Lung (tissue), 11 donors: ENCODE measurements at regions not wholly inside any gene's neighbourhood (a gene's known extent, or its start where the extent isn't known, plus 50 kb on each side); places are given as distances from the start of the nearest gene placed in this dataset.

ENCODE experiments used
- ATAC-seq: fragments of 200-7000 bp; cut with Tn5 transposase; one replicate; pipeline ENCODE4 v1.9.1; 2020; ENCODE audit warnings: moderate number of reproducible peaks; ENCODE audit not compliant: insufficient read depth, low FRiP score
- DNase-seq, 3 donors: peaks; one replicate each; pipeline ENCODE4 v3.0.0-alpha.2; 2013 to 2017
- H3K27ac ChIP-seq, 2 donors: one replicate each; pipeline ENCODE4 v1.5.1; 2013; ENCODE audit warnings: mild to moderate bottlenecking in 2 of 2, moderate library complexity in 2 of 2, control low read depth in 1 of 2, inconsistent platforms in 1 of 2, low read depth in 1 of 2, low read length in 1 of 2
- H3K27me3 ChIP-seq, 3 donors: one replicate each; pipeline ENCODE4 v1.5.1; 2013; ENCODE audit warnings: low read length in 2 of 3; ENCODE audit not compliant: control insufficient read depth in 3 of 3, insufficient read depth in 3 of 3
- H3K36me3 ChIP-seq, 4 donors: one replicate each; pipeline ENCODE4 v1.5.1; 2013; ENCODE audit warnings: low read length in 4 of 4, mild to moderate bottlenecking in 1 of 4, moderate library complexity in 1 of 4; ENCODE audit not compliant: control insufficient read depth in 4 of 4, insufficient read depth in 4 of 4
- H3K4me1 ChIP-seq, 5 donors: one replicate each; pipeline ENCODE4 v1.5.1; 2013; ENCODE audit warnings: low read length in 5 of 5, mild to moderate bottlenecking in 2 of 5, moderate library complexity in 1 of 5; ENCODE audit not compliant: control insufficient read depth in 5 of 5, insufficient read depth in 5 of 5
- H3K4me3 ChIP-seq: one replicate; pipeline ENCODE4 v1.5.1; 2013; ENCODE audit warnings: mild to moderate bottlenecking, control low read depth, moderate library complexity
- H3K9ac ChIP-seq, 2 donors: one replicate each; pipeline ENCODE4 v1.5.1; 2013; ENCODE audit warnings: low read length in 2 of 2, control low read depth in 1 of 2; ENCODE audit not compliant: insufficient read depth in 1 of 2
- H3K9me3 ChIP-seq, 4 donors: one replicate each; pipeline ENCODE4 v1.5.1; 2013; ENCODE audit warnings: low read length in 3 of 4, mild to moderate bottlenecking in 1 of 4, moderate library complexity in 1 of 4; ENCODE audit not compliant: control insufficient read depth in 4 of 4, insufficient read depth in 3 of 4
- WGBS, 2 donors: extraction: QIAGEN DNeasy Blood & Tissue Kit; methylation state at CpG; one replicate each; pipeline ENCODE4 v1.1.7; 2013; 5-methylcytosine and 5-hydroxymethylcytosine counted together
- TF ChIP-seq, protein P1 (sequence below): IDR thresholded peaks from 2 replicates; pipeline ENCODE4 v1.5.1; 2012; ENCODE audit warnings: mild to moderate bottlenecking; ENCODE audit errors: control extremely low read depth, extremely low read depth
- donor health status: control.
- donor health status: control.
- donor health status: Bipolar disorder and iron deficiency.
- donor health status: healthy.
- donor health status: DM: yes; HTN: yes; CAD: no.

DNA sequence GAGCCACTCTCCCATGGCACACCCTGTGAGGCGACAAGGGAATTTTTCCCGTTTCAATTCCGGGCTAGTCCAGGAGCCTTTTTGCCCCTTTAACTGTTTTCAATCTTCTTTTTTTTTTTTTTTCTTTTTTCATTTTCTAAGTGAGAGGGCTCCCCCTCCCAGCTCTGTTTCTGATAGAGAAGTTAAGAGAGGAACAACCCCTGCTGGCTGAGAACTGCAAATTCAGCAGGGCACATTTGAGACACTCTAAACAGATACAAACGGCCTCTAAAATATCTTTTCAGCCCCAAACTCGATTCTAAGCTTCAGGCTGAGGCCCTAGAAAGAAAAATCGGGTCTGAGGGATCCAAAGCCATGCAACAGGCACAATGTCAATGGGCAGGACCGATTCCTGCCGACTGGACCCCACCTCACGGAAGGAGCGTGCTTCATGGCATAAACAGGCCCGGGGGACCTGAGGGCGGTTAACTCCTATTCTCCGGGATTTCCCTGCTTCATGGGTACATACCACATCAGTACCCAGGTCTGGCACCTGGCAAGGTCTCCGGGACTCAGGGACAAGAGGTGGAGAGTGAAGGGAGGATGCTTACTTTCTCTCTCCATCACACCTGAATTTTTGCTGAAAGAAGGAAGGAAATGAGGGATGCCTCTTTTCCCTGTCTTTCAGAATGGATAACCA is 627.5 kb downstream of the BUD13 start:
- no peak overlapping the region for H3K4me3 ChIP-seq
- H3K4me1 ChIP-seq: no peaks in the 10 kb centered on the region
- no peak overlapping the region for H3K9ac ChIP-seq
- no peak overlapping the region for H3K27ac ChIP-seq
- TF ChIP-seq, protein P1, sequence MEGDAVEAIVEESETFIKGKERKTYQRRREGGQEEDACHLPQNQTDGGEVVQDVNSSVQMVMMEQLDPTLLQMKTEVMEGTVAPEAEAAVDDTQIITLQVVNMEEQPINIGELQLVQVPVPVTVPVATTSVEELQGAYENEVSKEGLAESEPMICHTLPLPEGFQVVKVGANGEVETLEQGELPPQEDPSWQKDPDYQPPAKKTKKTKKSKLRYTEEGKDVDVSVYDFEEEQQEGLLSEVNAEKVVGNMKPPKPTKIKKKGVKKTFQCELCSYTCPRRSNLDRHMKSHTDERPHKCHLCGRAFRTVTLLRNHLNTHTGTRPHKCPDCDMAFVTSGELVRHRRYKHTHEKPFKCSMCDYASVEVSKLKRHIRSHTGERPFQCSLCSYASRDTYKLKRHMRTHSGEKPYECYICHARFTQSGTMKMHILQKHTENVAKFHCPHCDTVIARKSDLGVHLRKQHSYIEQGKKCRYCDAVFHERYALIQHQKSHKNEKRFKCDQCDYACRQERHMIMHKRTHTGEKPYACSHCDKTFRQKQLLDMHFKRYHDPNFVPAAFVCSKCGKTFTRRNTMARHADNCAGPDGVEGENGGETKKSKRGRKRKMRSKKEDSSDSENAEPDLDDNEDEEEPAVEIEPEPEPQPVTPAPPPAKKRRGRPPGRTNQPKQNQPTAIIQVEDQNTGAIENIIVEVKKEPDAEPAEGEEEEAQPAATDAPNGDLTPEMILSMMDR: no peak
- no peaks in the 10 kb centered on the region for H3K27me3 ChIP-seq
- 88 to 92% methylated on average over 14 of the region's 14 CpGs for WGBS, 2 donors
- DNase-seq: no peak
- peaks cover 0 to 3% (median 0%) of the 10 kb centered on the region in 4 donors for H3K9me3 ChIP-seq
- ATAC-seq: no peak
- no peaks in the 10 kb centered on the region for H3K36me3 ChIP-seq

DNA sequence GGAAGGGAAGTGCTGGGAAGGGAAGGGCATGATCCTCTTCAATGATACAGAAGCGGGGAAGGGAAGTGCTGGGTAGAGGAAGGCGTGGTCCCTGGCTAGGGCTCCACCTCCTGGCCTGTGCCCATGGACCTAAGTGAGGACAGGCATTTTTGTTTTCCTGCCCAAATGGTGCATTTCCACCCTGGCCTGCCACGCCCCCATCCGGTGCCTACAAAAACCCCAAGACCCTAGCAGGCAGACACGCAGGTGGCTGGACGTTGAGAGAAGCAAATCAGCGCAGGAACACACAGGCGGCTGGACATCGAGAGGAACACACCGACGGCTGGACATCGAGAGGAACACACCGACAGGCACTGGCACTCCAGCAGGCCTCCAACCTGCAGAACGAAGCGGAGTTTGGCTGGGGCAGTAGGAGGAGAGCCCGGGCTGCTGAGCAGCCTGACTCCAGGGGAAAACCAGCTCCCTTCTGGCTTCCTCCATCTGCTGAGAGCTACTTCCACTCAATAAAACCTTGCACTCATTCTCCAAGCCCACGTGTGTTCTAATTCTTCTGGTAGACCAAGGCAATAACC is 628.3 kb downstream of the BUD13 start:
- Histone ChIP-seq H3K36me3 (no peaks in the 10 kb centered on the region), H3K27ac (no peak overlapping the region), H3K9ac (no peak overlapping the region), H3K4me3 (no peak overlapping the region), H3K4me1 (no peaks in the 10 kb centered on the region), H3K9me3 (peaks cover 0 to 3% (median 0%) of the 10 kb centered on the region in 4 donors), H3K27me3 (no peaks in the 10 kb centered on the region)
- DNase-seq (no peak), ATAC-seq (no peak)
- TF ChIP-seq, protein P1: no peak
- 84 to 88% methylated on average over 17 of the region's 17 CpGs for WGBS, 2 donors

DNA sequence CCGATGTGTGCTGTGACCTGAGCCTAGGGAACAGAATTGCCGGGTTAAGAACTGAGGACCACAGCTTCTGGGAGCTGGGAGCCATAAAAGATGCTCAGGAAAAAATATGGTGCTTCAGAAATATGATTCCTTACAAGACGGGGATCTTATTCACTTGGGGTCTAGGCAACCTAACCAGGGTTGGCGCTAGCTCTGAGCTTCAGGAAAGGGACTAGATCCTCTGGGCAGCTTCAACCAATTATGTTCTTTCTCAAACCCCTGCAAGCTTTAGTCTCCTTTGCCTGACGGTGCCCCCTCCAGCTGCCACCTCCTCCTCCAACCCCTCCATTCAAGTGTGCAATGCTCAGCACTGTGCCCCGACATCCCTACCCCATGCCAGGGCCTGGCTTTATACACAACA is 634.1 kb upstream of the CADM1 start:
- no peak for ATAC-seq
- Histone ChIP-seq H3K9me3 (no peaks in the 10 kb centered on the region), H3K9ac (no peak overlapping the region), H3K36me3 (no peaks in the 10 kb centered on the region), H3K4me1 (peaks cover 0 to 3% (median 0%) of the 10 kb centered on the region in 5 donors), H3K4me3 (no peak overlapping the region), H3K27ac (no peak overlapping the region), H3K27me3 (no peaks in the 10 kb centered on the region)
- TF ChIP-seq, protein P1: no peak
- DNase-seq: no peak
- 94 to 95% methylated on average over 6 of the region's 6 CpGs for WGBS, 2 donors
